ENCODE measurements at regions not wholly inside any gene's neighbourhood (a gene's known extent, or its start where the extent isn't known, plus 50 kb on each side); places are given as distances from the start of the nearest gene placed in this dataset.

DNA sequence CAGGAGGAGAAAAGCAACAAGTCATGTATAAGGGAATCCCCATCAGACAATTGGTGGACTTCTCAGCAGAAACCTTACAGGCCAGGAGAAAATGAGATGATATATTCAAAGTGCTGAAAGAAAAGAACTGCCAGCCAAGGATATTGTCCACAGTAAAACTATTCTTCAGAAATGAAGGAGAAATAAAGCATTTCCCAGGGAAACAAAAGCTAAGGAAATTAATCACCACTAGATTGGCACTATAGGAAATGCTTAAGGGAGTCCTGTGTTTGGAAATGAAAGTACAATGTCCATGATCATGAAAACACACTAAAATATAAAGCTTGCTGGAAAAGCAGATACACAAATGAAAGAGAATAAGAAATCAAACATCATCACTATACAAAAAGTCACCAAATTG lies 282.0 kb downstream of the BLID start:
- no peak overlapping the region for H3K27ac ChIP-seq (ENCODE audit: low read depth, low read length, severe bottlenecking)
- peaks cover 2% of the 10 kb centered on the region for H3K4me1 ChIP-seq (ENCODE audit: control insufficient read depth, insufficient read depth, low read length, poor library complexity, severe bottlenecking)
- no peak overlapping the region for H3K4me3 ChIP-seq (ENCODE audit: extremely low read depth, insufficient read depth, low read length, poor library complexity, severe bottlenecking)
- no peaks in the 10 kb centered on the region for H3K9me3 ChIP-seq (ENCODE audit: control insufficient read depth, low read length)
- H3K36me3 ChIP-seq (ENCODE audit: control insufficient read depth, insufficient read depth, low read length) = no peaks in the 10 kb centered on the region

DNA sequence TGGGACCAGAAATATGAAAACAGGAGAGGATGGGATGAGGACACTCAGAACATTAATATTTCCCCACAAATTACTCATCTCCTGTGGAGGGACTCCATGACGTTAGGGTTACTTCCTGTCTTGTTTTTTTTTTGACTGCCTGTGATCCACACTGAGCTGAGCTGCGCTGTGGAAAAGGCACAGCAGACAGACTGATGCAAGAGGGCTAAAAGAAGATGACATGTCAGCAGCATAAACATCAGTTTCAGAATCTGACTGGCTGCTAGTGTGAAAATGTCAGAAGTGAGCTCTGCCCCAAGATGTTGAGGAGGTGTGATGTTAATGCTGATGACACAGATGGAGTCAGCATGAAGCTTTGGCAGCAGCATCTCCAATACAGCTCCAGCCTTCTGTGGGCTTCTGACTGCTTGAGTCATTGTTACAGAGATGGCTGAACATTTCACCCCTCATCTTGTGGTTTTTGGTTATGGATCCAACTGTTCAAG lies 286.8 kb downstream of the BLID start:
- WGBS, 2 experiments (ENCODE audit: insufficient coverage in 2 of 2) = 83 to 100% methylated on average over 1 to 2 of the region's 2 CpGs
- H3K36me3 ChIP-seq (ENCODE audit: control insufficient read depth, insufficient read depth, low read length) = no peaks in the 10 kb centered on the region
- peak overlapping the region; percentile 16 for H3K27ac ChIP-seq (ENCODE audit: low read depth, low read length, severe bottlenecking)
- peaks cover 4% of the 10 kb centered on the region for H3K4me1 ChIP-seq (ENCODE audit: control insufficient read depth, insufficient read depth, low read length, poor library complexity, severe bottlenecking)
- no peak overlapping the region for H3K4me3 ChIP-seq (ENCODE audit: extremely low read depth, insufficient read depth, low read length, poor library complexity, severe bottlenecking)
- H3K9me3 ChIP-seq (ENCODE audit: control insufficient read depth, low read length) = no peaks in the 10 kb centered on the region

DNA sequence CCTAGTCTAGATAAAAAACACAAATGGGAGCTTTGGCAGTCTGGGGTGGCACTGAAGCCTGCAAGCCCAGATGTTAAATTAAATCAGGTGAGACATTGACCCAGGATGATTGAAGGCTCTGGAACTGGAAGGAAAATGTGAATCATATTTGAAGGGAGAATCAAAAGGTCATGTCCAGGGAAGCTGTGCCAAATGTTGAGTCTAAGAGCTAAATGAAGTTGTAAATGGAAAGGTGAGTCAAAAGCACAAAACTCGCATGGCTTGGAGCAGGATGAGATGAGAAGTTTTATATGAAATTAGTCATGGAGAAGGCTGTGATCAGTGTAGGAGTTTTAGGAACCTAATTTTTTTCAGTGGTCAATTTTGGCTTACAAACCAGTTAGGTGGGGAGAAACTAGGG lies 301.1 kb downstream of the BLID start:
- 90 to 100% methylated on average over 1 of the region's 1 CpG for WGBS, 2 experiments (ENCODE audit: insufficient coverage in 2 of 2)
- no peak overlapping the region for H3K4me3 ChIP-seq (ENCODE audit: extremely low read depth, insufficient read depth, low read length, poor library complexity, severe bottlenecking)
- peaks cover 22% of the 10 kb centered on the region for H3K9me3 ChIP-seq (ENCODE audit: control insufficient read depth, low read length)
- H3K27ac ChIP-seq (ENCODE audit: low read depth, low read length, severe bottlenecking) = no peak overlapping the region
- H3K36me3 ChIP-seq (ENCODE audit: control insufficient read depth, insufficient read depth, low read length) = no peaks in the 10 kb centered on the region
- H3K4me1 ChIP-seq (ENCODE audit: control insufficient read depth, insufficient read depth, low read length, poor library complexity, severe bottlenecking) = no peaks in the 10 kb centered on the region

DNA sequence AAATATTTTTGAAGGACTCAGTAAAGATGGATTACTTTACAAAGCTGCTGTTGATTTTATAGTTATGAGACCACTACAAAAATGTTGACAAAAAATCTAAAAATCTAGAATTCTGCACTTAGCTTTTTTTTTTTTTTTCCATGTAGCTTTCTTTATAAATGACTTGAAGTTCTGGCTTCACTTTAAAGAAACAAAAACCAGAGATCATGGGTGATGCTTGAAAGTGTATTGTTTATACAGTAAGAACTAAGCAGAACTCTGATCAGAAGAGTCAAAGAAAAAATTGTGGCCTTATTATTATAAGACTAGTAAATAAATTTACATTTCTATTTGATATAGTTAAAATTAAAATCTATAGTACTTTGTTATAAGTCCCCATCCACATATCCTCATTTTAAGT lies 301.7 kb downstream of the BLID start:
- H3K4me1 ChIP-seq (ENCODE audit: control insufficient read depth, insufficient read depth, low read length, poor library complexity, severe bottlenecking) = no peaks in the 10 kb centered on the region
- no peak overlapping the region for H3K4me3 ChIP-seq (ENCODE audit: extremely low read depth, insufficient read depth, low read length, poor library complexity, severe bottlenecking)
- H3K36me3 ChIP-seq (ENCODE audit: control insufficient read depth, insufficient read depth, low read length) = no peaks in the 10 kb centered on the region
- no peak overlapping the region for H3K27ac ChIP-seq (ENCODE audit: low read depth, low read length, severe bottlenecking)
- H3K9me3 ChIP-seq (ENCODE audit: control insufficient read depth, low read length) = peaks cover 18% of the 10 kb centered on the region

DNA sequence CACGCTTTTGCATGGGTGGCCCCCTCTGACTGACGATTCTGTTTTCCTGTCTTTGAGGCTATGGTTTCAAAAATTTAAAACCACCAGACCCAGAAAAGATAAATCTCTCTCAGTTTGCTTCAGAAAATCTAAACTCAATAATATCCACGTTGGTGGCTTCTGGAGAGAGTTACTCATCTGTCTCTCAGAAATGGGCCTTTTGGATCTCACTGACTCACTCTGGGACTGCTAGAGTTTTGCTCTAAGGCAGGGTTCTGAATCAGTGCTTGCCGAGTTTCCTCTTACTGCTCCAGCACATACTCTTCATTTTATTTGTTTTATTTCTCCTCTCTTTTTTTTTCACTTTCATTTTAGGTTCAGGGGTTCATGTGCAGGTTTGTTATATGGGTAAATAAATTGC lies 305.7 kb downstream of the BLID start:
- Histone ChIP-seq H3K4me1 (ENCODE audit: control insufficient read depth, insufficient read depth, low read length, poor library complexity, severe bottlenecking) (no peaks in the 10 kb centered on the region), H3K27ac (ENCODE audit: low read depth, low read length, severe bottlenecking) (no peak overlapping the region), H3K36me3 (ENCODE audit: control insufficient read depth, insufficient read depth, low read length) (no peaks in the 10 kb centered on the region), H3K4me3 (ENCODE audit: extremely low read depth, insufficient read depth, low read length, poor library complexity, severe bottlenecking) (no peak overlapping the region), H3K9me3 (ENCODE audit: control insufficient read depth, low read length) (peaks cover 18% of the 10 kb centered on the region)
- 72 to 86% methylated on average over 2 to 3 of the region's 4 CpGs for WGBS, 2 experiments (ENCODE audit: insufficient coverage in 2 of 2)

DNA sequence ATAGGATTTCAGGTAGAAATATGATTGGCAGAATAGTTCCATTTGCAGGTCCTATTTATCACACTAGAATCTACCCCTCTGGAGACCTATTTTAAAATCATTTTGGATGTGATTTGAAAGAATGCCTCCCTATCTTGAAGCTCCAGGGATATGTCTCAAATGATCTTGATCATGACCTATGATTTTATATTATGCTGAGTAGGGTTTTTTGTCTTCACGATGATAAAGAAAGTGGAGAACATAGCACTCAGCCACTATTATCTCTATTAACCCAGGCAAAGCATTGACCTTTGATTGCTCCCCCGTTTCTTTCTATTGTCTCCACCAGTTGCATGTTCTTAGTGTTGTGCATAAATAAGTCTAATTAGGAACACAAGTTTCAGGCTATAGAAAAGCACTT lies 307.9 kb downstream of the BLID start:
- Histone ChIP-seq H3K36me3 (ENCODE audit: control insufficient read depth, insufficient read depth, low read length) (no peaks in the 10 kb centered on the region), H3K4me1 (ENCODE audit: control insufficient read depth, insufficient read depth, low read length, poor library complexity, severe bottlenecking) (no peaks in the 10 kb centered on the region), H3K27ac (ENCODE audit: low read depth, low read length, severe bottlenecking) (no peak overlapping the region), H3K9me3 (ENCODE audit: control insufficient read depth, low read length) (peaks cover 18% of the 10 kb centered on the region), H3K4me3 (ENCODE audit: extremely low read depth, insufficient read depth, low read length, poor library complexity, severe bottlenecking) (no peak overlapping the region)
- WGBS, 2 experiments (ENCODE audit: insufficient coverage in 2 of 2) = no CpG with 5 or more reads among the region's 2 CpGs

DNA sequence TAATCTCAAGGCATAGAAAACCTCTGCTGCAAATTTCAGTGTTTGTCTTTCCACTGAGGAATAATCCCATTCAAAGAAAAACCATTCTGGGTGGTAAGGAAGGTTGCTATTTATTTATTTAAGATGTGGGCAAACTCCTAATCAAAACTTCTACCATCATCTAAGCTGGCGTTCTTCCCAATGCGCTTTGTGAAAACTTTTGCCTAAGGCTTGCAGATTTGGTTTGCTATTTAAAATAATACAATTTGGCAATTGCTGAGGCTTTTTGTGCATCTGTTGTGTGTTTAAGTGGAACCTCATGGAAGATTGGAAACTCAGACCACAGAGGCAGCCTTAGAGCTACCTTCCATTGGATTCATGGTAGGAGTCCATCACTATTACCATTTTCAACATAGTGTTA lies 309.0 kb downstream of the BLID start:
- H3K4me1 ChIP-seq (ENCODE audit: control insufficient read depth, insufficient read depth, low read length, poor library complexity, severe bottlenecking) = peaks cover 1% of the 10 kb centered on the region
- no peak overlapping the region for H3K27ac ChIP-seq (ENCODE audit: low read depth, low read length, severe bottlenecking)
- H3K9me3 ChIP-seq (ENCODE audit: control insufficient read depth, low read length) = peaks cover 8% of the 10 kb centered on the region
- no peaks in the 10 kb centered on the region for H3K36me3 ChIP-seq (ENCODE audit: control insufficient read depth, insufficient read depth, low read length)
- no CpG with 5 or more reads among the region's 2 CpGs for WGBS, 2 experiments (ENCODE audit: insufficient coverage in 2 of 2)
- no peak overlapping the region for H3K4me3 ChIP-seq (ENCODE audit: extremely low read depth, insufficient read depth, low read length, poor library complexity, severe bottlenecking)

DNA sequence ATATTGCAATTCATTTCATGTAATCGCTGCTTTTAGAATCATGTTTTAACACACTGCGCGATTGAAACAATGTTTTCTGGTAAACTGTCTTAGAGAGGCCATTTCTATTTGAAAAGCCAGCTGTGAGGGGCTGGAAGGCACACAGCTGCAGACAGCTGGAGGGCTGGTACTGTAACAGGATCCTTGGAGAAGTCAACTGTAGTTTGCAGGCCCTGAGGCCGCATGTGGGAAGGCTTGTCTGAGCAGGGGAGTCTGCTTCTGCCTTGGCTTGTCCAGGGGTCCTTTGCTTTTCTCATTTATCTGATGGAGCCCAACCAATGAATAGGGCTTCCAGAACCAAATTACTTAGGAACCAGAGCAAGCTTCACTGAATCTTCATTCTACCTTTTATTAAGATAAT lies 313.5 kb downstream of the BLID start:
- WGBS, 2 experiments (ENCODE audit: insufficient coverage in 2 of 2) = 50 to 74% methylated on average over 2 to 3 of the region's 4 CpGs
- no peak overlapping the region for H3K4me3 ChIP-seq (ENCODE audit: extremely low read depth, insufficient read depth, low read length, poor library complexity, severe bottlenecking)
- H3K4me1 ChIP-seq (ENCODE audit: control insufficient read depth, insufficient read depth, low read length, poor library complexity, severe bottlenecking) = peaks cover 9% of the 10 kb centered on the region
- H3K27ac ChIP-seq (ENCODE audit: low read depth, low read length, severe bottlenecking) = no peak overlapping the region
- H3K36me3 ChIP-seq (ENCODE audit: control insufficient read depth, insufficient read depth, low read length) = no peaks in the 10 kb centered on the region
- peaks cover 9% of the 10 kb centered on the region for H3K9me3 ChIP-seq (ENCODE audit: control insufficient read depth, low read length)

DNA sequence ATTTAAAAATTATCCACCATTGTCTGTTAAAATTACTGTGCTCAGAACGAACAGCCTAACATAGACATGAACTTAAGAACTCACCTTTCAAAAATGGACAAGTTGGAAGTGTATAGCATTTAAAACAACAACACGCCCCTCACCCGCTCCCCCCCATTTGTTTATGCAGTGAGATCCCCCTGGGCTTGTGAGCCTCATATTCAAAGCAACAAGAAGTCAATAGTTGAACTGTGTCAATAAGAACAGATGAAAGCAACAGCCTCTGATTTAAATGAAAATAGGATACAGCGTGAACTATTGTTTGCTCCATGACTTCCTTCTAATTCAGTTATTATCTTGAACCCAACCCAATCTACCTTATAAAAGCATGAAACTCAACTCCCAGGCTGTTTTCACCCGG lies 314.2 kb downstream of the BLID start:
- Histone ChIP-seq H3K4me1 (ENCODE audit: control insufficient read depth, insufficient read depth, low read length, poor library complexity, severe bottlenecking) (peaks cover 9% of the 10 kb centered on the region), H3K27ac (ENCODE audit: low read depth, low read length, severe bottlenecking) (no peak overlapping the region), H3K4me3 (ENCODE audit: extremely low read depth, insufficient read depth, low read length, poor library complexity, severe bottlenecking) (no peak overlapping the region), H3K9me3 (ENCODE audit: control insufficient read depth, low read length) (peaks cover 9% of the 10 kb centered on the region), H3K36me3 (ENCODE audit: control insufficient read depth, insufficient read depth, low read length) (no peaks in the 10 kb centered on the region)
- WGBS, 2 experiments (ENCODE audit: insufficient coverage in 2 of 2) = 43% methylated on average over 1 of the region's 5 CpGs; no CpG with 5 or more reads in 1 of the 2 experiments

DNA sequence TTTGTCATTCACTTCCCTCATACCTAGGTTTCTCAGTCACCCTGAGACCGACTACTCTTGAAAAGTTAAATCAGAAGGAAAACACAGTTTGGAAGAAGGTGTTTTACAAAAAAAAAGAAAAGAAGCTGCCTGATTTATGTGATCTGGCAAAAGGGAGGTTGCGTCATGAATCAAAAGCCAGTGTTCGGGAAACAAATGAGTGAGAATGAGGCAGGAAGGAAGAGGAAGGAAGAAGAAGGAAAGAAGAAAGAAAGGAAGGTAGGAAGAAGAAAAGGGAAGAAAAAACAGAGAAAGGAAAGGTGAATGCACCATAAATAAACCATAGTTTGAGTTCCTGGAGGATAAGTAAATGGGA lies 314.6 kb downstream of the BLID start:
- Histone ChIP-seq H3K4me3 (ENCODE audit: extremely low read depth, insufficient read depth, low read length, poor library complexity, severe bottlenecking) (no peak overlapping the region), H3K27ac (ENCODE audit: low read depth, low read length, severe bottlenecking) (peak overlapping the region; percentile 68)

DNA sequence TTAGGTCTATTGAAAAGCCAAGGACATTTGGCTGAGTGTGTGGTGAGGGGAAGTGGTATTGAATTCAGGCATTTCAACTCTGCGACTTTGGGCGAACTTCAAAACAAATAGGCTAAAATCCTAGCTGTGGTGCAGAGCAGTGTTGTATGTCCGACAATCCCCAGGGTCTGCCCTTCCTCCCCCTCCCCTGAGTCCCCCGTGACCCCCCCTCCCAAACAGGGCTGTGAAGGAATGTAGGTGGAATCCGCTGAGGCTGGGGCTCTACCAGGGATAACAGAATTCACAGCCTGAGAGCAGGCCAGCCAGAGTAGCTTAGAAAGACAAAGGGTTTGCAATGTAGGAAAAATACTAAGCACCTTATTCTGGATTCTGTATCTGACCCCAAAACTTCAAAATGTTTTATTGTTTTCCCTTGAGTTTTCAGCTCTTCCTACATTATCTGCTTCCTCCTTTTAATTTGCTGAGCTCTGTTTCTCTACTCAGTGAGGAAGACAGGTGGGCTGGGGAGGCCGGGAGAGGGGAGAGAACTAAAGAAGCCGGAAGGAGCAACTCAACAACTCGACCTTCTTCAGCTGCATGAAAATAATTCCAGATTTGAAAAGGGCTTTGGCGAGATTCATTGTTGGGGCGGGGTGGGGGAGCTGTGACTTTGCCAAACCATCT lies 315.2 kb downstream of the BLID start:
- WGBS, 2 experiments (ENCODE audit: insufficient coverage in 2 of 2) = no CpG with 5 or more reads among the region's 10 CpGs
- peaks cover 9% of the 10 kb centered on the region for H3K9me3 ChIP-seq (ENCODE audit: control insufficient read depth, low read length)
- no peaks in the 10 kb centered on the region for H3K36me3 ChIP-seq (ENCODE audit: control insufficient read depth, insufficient read depth, low read length)
- no peak overlapping the region for H3K4me3 ChIP-seq (ENCODE audit: extremely low read depth, insufficient read depth, low read length, poor library complexity, severe bottlenecking)
- peaks cover 9% of the 10 kb centered on the region for H3K4me1 ChIP-seq (ENCODE audit: control insufficient read depth, insufficient read depth, low read length, poor library complexity, severe bottlenecking)
- H3K27ac ChIP-seq (ENCODE audit: low read depth, low read length, severe bottlenecking) = peak overlapping the region; percentile 68

More for the DNA sequence above, 314.6 kb downstream of the BLID start:
- Histone ChIP-seq H3K4me1 (ENCODE audit: control insufficient read depth, insufficient read depth, low read length, poor library complexity, severe bottlenecking) (peaks cover 9% of the 10 kb centered on the region), H3K9me3 (ENCODE audit: control insufficient read depth, low read length) (peaks cover 9% of the 10 kb centered on the region), H3K36me3 (ENCODE audit: control insufficient read depth, insufficient read depth, low read length) (no peaks in the 10 kb centered on the region)
- 45 to 50% methylated on average over 2 to 3 of the region's 3 CpGs for WGBS, 2 experiments (ENCODE audit: insufficient coverage in 2 of 2)
